Large intestine (tissue), 3 donors: ENCODE measurements at regions not wholly inside any gene's neighbourhood (a gene's known extent, or its start where the extent isn't known, plus 50 kb on each side); places are given as distances from the start of the nearest gene placed in this dataset.

Experiments used
- DNase-seq, 2 donors: peaks; one replicate each; pipeline versions ENCODE4 v3.0.0 to v3.0.0-alpha.2; 2013
- H3K27ac ChIP-seq: one replicate; pipeline ENCODE4 v1.5.1; 2013; ENCODE audit warnings: low read length
- H3K27me3 ChIP-seq: 2 replicates; pipeline ENCODE4 v1.6.1; 2013; ENCODE audit warnings: low read length; ENCODE audit not compliant: control insufficient read depth, insufficient read depth
- H3K36me3 ChIP-seq: 2 replicates; pipeline ENCODE4 v1.6.1; 2013; ENCODE audit warnings: low read length; ENCODE audit not compliant: control insufficient read depth, insufficient read depth
- H3K4me1 ChIP-seq: one replicate; pipeline ENCODE4 v1.6.1; 2013; ENCODE audit warnings: low read length; ENCODE audit not compliant: control insufficient read depth, insufficient read depth
- H3K4me3 ChIP-seq: one replicate; pipeline ENCODE4 v1.5.1; 2013; ENCODE audit warnings: low read length
- H3K9me3 ChIP-seq: one replicate; pipeline ENCODE4 v1.6.1; 2013; ENCODE audit warnings: mild to moderate bottlenecking, low read depth, low read length, moderate library complexity; ENCODE audit not compliant: control insufficient read depth
- WGBS: methylation state at CpG from one replicate; pipeline ENCODE4 v1.1.5; 2013; ENCODE audit warnings: low lambda C conversion rate; ENCODE audit not compliant: insufficient coverage; 5-methylcytosine and 5-hydroxymethylcytosine counted together

- Histone ChIP-seq H3K9me3 (no peaks in the 10 kb centered on the region), H3K27ac (no peak overlapping the region), H3K36me3 (no peaks in the 10 kb centered on the region), H3K4me1 (no peaks in the 10 kb centered on the region), H3K27me3 (no peaks in the 10 kb centered on the region), H3K4me3 (no peak overlapping the region)
- DNase-seq = no peak
Measured at GRCh38 chr1:57704231-57704630, 280.4 kb upstream of the DAB1 start.

GRCh38 chr1:57696904-57697303 lies 273.0 kb upstream of the DAB1 start:
- no peaks in the 10 kb centered on the region for H3K27me3 ChIP-seq

GRCh38 chr1:57696043-57696442 lies 272.2 kb upstream of the DAB1 start:
- no peak for DNase-seq
- Histone ChIP-seq H3K27me3 (no peaks in the 10 kb centered on the region), H3K4me1 (no peaks in the 10 kb centered on the region), H3K36me3 (no peaks in the 10 kb centered on the region), H3K4me3 (no peak overlapping the region), H3K27ac (no peak overlapping the region), H3K9me3 (no peaks in the 10 kb centered on the region)
- 0% methylated on average over 1 of the region's 2 CpGs for WGBS

More at GRCh38 chr1:57696904-57697303, 273.0 kb upstream of the DAB1 start:
- no CpG with 5 or more reads among the region's 1 CpG for WGBS
- no peaks in the 10 kb centered on the region for H3K4me1 ChIP-seq
- no peak for DNase-seq
- H3K4me3 ChIP-seq = no peak overlapping the region
- H3K36me3 ChIP-seq = no peaks in the 10 kb centered on the region
- no peak overlapping the region for H3K27ac ChIP-seq
- H3K9me3 ChIP-seq = no peaks in the 10 kb centered on the region

- WGBS = no CpG with 5 or more reads among the region's 3 CpGs
- DNase-seq = no peak
- Histone ChIP-seq H3K27me3 (peaks cover 8% of the 10 kb centered on the region), H3K4me3 (no peak overlapping the region), H3K36me3 (no peaks in the 10 kb centered on the region), H3K9me3 (no peaks in the 10 kb centered on the region), H3K4me1 (no peaks in the 10 kb centered on the region), H3K27ac (no peak overlapping the region)
Measured at GRCh38 chr1:57686306-57686705, 262.4 kb upstream of the DAB1 start.

DNA sequence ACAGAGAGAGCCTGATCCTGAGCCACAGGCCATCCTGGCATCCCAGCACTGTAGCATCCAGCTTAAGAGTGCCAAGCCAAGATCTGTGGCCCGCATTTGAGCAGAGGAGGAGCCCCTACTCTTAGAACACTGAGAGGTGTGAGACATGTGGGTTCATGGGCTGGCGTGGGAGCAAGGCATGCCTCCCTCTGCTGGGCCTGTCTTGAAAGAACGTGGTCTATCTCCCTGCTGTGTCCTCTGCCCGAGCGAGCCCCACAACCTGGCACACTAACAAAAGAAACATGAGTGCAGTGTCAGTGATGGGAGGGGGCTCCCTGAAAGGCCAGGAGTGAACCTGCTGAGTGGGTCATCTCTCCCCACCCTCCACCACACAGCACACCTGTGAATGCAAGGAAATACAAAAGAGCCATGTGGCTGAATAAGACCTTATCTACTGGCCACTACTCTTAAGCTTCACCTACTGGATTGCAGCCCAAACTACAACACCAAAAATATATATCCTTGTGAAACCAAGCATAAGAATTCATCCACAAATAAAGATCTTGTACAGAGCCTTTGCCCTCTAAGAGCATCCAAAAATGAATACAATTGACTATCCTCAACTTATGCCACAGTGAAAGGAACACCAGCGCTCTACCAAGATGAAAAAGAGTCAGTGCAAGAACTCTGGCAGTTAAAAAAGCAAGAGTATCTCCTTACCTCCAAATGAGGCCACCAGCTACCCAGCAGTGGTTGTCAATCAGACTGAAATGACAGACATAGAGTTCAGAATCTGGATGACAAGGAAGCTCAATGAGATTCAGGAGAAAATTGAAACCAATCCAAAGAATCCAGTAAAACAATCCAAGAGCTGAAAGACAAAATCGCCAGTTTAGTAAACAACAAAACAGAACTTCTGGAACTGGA lies 259.4 kb upstream of the DAB1 start:
- H3K36me3 ChIP-seq = no peaks in the 10 kb centered on the region
- H3K27ac ChIP-seq = no peak overlapping the region
- 100% methylated on average over 1 of the region's 7 CpGs for WGBS
- no peaks in the 10 kb centered on the region for H3K9me3 ChIP-seq
- no peak overlapping the region for H3K4me3 ChIP-seq
- H3K4me1 ChIP-seq = no peaks in the 10 kb centered on the region
- peaks cover 8% of the 10 kb centered on the region for H3K27me3 ChIP-seq
- no peak for DNase-seq

- H3K4me3 ChIP-seq = no peak overlapping the region
- no CpG with 5 or more reads among the region's 1 CpG for WGBS
- H3K9me3 ChIP-seq = no peaks in the 10 kb centered on the region
- no peaks in the 10 kb centered on the region for H3K36me3 ChIP-seq
- no peaks in the 10 kb centered on the region for H3K4me1 ChIP-seq
- no peak for DNase-seq
- H3K27ac ChIP-seq = no peak overlapping the region
- peaks cover 3% of the 10 kb centered on the region for H3K27me3 ChIP-seq
Measured at GRCh38 chr1:57678138-57678537, 254.3 kb upstream of the DAB1 start.

DNA sequence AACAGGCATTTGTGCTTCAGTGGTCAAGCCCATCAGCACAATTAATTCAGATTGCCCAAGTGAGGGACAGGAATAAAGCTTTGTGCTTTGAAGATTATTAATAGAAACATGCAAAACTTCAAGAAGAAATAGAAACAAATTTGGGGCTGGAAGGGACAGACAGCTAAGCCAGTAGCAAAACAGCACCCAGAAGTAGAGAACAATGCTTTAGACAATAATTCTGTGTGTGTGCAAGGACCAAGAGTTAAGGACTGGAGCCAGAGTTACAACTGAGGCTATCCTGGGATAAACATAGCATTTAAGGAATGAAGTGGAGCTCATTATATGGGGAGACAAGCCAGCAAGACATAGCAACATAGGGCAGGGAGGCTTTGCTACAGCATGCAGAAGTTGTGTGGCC lies 251.9 kb upstream of the DAB1 start:
- no peak for DNase-seq
- no peaks in the 10 kb centered on the region for H3K36me3 ChIP-seq
- no peaks in the 10 kb centered on the region for H3K4me1 ChIP-seq
- no peak overlapping the region for H3K27ac ChIP-seq
- H3K27me3 ChIP-seq = no peaks in the 10 kb centered on the region
- H3K9me3 ChIP-seq = no peaks in the 10 kb centered on the region
- no peak overlapping the region for H3K4me3 ChIP-seq

DNA sequence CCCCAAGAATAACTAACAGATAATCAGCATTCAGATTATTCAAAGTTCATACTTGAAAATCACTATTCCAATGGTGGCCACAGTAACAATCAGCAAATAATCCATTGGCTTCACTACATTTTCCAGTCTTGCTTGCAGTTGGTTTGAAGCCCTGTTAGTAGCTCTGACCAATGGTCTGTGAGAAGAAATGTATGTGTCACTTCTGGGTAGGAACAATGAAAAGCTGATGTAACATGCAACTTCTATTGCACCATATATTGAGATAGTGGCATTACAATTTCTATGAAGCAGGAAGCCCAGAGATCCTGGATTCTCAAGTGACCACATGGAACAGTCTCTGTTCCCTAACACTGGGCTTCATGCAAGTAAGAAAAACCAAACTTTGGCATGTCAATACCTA lies 250.9 kb upstream of the DAB1 start:
- Histone ChIP-seq H3K36me3 (no peaks in the 10 kb centered on the region), H3K4me3 (no peak overlapping the region), H3K27ac (no peak overlapping the region), H3K4me1 (no peaks in the 10 kb centered on the region), H3K27me3 (no peaks in the 10 kb centered on the region), H3K9me3 (no peaks in the 10 kb centered on the region)
- DNase-seq = no peak

DNA sequence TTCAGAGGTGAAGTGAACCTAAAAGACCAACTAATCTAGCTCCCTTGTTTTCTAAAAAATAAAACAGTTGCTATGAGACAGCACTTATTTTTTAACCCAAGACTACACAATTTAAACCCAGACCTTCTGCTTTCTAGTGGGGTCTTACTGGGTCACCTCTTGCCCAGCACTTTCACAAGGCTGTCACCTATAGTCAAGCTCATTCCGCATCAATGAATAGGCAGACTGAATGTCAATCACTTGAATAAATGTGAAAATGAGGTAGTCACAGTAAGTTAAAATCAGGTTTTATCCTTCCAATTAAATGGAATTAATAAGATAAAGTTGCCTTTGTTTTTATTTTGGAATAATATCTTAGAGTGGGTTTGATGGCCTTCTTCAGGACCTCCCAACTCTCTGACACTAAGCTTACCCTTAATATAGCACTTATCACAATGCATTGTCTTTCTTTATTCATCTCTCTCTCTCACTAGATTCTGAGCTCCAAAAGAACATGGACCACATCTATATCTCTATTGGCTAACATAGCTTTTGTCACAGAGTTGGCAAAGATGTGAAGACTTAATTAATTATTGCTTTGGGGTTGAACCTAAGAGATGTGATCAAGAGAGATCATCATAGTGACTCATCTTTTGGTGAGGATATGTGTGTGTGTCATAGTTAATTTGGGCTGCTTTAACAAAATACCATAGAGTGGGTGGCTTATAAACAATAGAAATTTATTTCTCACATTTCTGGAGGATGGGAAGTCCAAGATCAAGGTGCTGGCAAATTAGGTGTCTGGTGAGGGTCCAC lies 248.7 kb upstream of the DAB1 start:
- Histone ChIP-seq H3K9me3 (no peaks in the 10 kb centered on the region), H3K27ac (no peak overlapping the region), H3K4me1 (no peaks in the 10 kb centered on the region), H3K36me3 (no peaks in the 10 kb centered on the region), H3K27me3 (no peaks in the 10 kb centered on the region), H3K4me3 (no peak overlapping the region)
- no CpG with 5 or more reads among the region's 1 CpG for WGBS
- DNase-seq = no peak

DNA sequence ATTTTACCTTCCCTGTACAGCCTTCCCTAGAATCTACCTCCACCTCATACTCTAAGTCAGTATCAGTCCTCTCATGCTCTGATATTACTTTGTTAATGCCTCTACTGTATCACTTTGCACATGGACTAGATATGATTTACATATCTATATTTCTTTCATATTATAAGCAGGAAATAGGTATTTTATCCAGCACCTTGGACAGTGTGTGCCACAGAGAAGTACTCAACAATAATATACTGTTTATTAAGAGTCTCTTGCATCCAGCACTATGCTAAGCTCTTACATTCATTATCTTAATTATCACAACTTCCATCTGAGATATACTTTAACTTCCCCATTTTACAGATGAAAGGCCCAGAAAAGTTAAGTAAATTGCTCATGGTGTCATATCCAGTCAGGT lies 247.9 kb upstream of the DAB1 start:
- H3K9me3 ChIP-seq = no peaks in the 10 kb centered on the region

GRCh38 chr1:57659804-57660203 lies 235.9 kb upstream of the DAB1 start:
- Histone ChIP-seq H3K36me3 (no peaks in the 10 kb centered on the region), H3K9me3 (no peaks in the 10 kb centered on the region), H3K4me1 (no peaks in the 10 kb centered on the region), H3K27ac (no peak overlapping the region), H3K27me3 (no peaks in the 10 kb centered on the region), H3K4me3 (no peak overlapping the region)
- no peak for DNase-seq
- WGBS = no CpG with 5 or more reads among the region's 1 CpG

More for the DNA sequence above, 247.9 kb upstream of the DAB1 start:
- Histone ChIP-seq H3K4me1 (no peaks in the 10 kb centered on the region), H3K27me3 (no peaks in the 10 kb centered on the region), H3K27ac (no peak overlapping the region), H3K4me3 (no peak overlapping the region), H3K36me3 (no peaks in the 10 kb centered on the region)
- DNase-seq = no peak
